Breast epithelium (tissue), 4 donors: ENCODE measurements at regions not wholly inside any gene's neighbourhood (a gene's known extent, or its start where the extent isn't known, plus 50 kb on each side); places are given as distances from the start of the nearest gene placed in this dataset.

Source experiments
- DNase-seq, 2 donors: peaks; one replicate each; pipeline ENCODE4 v3.0.0-alpha.2; 2019; ENCODE audit warnings: low spot score in 2 of 2
- H3K27ac ChIP-seq, 2 donors: fragments of 200-600 bp; sonication (generic) in 1 of 2; one replicate each; pipeline ENCODE4 v1.5.1; 2016 to 2019; ENCODE audit warnings: mild to moderate bottlenecking in 1 of 2
- H3K27me3 ChIP-seq, 2 donors: fragments of 200-600 bp; sonication (generic) in 1 of 2; one replicate each; pipeline versions ENCODE4 v1.5.1 to v1.6.0; 2017 to 2019; ENCODE audit warnings: control low read depth in 1 of 2, mild to moderate bottlenecking in 1 of 2
- H3K36me3 ChIP-seq: fragments of 200-600 bp; one replicate; pipeline ENCODE4 v1.5.1; 2019
- H3K4me1 ChIP-seq, 2 donors: fragments of 200-600 bp; sonication (generic); one replicate each; pipeline ENCODE4 v1.5.1; 2016 to 2019; ENCODE audit warnings: control low read depth in 1 of 2
- H3K4me3 ChIP-seq, 3 donors: fragments of 200-600 bp; sonication (generic); 1 replicate in 2 of 3; 2 replicates in 1 of 3; pipeline ENCODE4 v1.5.1; 2016 to 2019; ENCODE audit warnings: mild to moderate bottlenecking in 3 of 3, moderate library complexity in 2 of 3
- H3K9me3 ChIP-seq, 2 donors: fragments of 200-600 bp; sonication (generic) in 1 of 2; one replicate each; pipeline ENCODE4 v1.5.1; 2016 to 2019; ENCODE audit warnings: control low read depth in 1 of 2
- POLR2A ChIP-seq: fragments of 450-650 bp; IDR thresholded peaks from one replicate; pipeline ENCODE4 v1.6.1; 2016; ENCODE audit warnings: antibody characterized with exemption, mild to moderate bottlenecking, moderate library complexity
- POLR2AphosphoS5 ChIP-seq, 3 donors: sonication (generic); formaldehyde crosslinking; IDR thresholded peaks; one replicate each; pipeline ENCODE4 v1.6.1; 2017; ENCODE audit warnings: antibody characterized with exemption in 3 of 3
- intact Hi-C: fragments of 100-400 bp; cut with DNase I; formaldehyde crosslinking; loops from one replicate; pipeline ENCODE4 v1.15.1; 2023; ENCODE audit warnings: low total_unique reads
- TF ChIP-seq, protein P1 (sequence below), 3 donors: fragments of 450-650 bp; IDR thresholded peaks; one replicate each; pipeline ENCODE4 v1.5.1; 2016 to 2017; ENCODE audit warnings: antibody characterized with exemption in 3 of 3, mild to moderate bottlenecking in 3 of 3, moderate library complexity in 3 of 3

DNA sequence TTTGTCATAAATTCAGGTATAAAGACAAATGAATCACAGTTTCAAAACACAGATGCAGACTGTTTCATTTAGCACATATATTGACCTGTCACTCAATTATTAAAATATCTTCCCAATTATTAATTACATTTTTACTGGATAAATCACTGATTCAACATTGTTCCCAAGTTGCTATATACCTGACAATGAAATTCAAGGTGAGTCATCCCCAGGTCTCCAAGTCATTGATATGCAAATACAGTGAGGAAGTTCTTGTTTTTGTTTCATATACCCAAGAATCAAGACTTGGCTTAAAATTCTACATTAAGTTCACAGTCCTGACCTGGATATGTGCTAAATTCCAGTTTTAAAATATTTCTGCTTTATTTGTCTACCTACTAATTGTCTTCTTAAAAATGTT, 599.3 kb upstream of the PSMD7 start:
- no peak overlapping the region for H3K4me3 ChIP-seq
- DNase-seq, result no peak
- intact Hi-C loops, result no loop called here
- no peaks in the 10 kb centered on the region for H3K36me3 ChIP-seq
- H3K9me3 ChIP-seq, result no peaks in the 10 kb centered on the region
- no peak overlapping the region for H3K27ac ChIP-seq
- no peaks in the 10 kb centered on the region for H3K4me1 ChIP-seq
- TF ChIP-seq POLR2AphosphoS5 (IDR thresholded peaks at IDR 0.05) (no peak), POLR2A (no peak)
- TF ChIP-seq, protein P1, sequence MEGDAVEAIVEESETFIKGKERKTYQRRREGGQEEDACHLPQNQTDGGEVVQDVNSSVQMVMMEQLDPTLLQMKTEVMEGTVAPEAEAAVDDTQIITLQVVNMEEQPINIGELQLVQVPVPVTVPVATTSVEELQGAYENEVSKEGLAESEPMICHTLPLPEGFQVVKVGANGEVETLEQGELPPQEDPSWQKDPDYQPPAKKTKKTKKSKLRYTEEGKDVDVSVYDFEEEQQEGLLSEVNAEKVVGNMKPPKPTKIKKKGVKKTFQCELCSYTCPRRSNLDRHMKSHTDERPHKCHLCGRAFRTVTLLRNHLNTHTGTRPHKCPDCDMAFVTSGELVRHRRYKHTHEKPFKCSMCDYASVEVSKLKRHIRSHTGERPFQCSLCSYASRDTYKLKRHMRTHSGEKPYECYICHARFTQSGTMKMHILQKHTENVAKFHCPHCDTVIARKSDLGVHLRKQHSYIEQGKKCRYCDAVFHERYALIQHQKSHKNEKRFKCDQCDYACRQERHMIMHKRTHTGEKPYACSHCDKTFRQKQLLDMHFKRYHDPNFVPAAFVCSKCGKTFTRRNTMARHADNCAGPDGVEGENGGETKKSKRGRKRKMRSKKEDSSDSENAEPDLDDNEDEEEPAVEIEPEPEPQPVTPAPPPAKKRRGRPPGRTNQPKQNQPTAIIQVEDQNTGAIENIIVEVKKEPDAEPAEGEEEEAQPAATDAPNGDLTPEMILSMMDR (IDR thresholded peaks at IDR 0.05), result no peak
- no peaks in the 10 kb centered on the region for H3K27me3 ChIP-seq

DNA sequence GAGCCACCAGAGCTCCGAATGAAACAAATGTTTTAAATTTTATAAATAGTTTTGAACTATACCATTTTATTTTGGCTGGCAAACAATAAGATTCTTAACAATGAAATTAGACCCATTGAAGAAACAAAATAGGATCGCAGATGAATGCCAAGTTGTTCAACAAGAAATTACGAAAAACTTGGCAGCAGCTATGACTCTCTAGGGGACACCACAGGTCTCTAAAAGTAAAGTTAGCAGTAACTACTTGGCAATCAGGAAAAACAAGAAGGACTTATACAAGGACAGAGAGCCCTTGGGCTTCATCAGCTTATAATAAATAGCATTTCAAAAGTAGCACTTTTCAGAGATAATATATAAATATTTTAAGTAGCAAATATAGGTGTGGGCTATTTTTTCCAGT, 603.8 kb upstream of the PSMD7 start:
- DNase-seq, result no peak
- TF ChIP-seq, protein P1 (IDR thresholded peaks at IDR 0.05), result no peak
- no peak for TF ChIP-seq POLR2A
- no peak for TF ChIP-seq POLR2AphosphoS5 (IDR thresholded peaks at IDR 0.05)
- Histone ChIP-seq H3K27ac (no peak overlapping the region), H3K4me1 (no peaks in the 10 kb centered on the region), H3K36me3 (no peaks in the 10 kb centered on the region), H3K27me3 (no peaks in the 10 kb centered on the region), H3K4me3 (no peak overlapping the region), H3K9me3 (no peaks in the 10 kb centered on the region)
- intact Hi-C loops, result no loop called here

DNA sequence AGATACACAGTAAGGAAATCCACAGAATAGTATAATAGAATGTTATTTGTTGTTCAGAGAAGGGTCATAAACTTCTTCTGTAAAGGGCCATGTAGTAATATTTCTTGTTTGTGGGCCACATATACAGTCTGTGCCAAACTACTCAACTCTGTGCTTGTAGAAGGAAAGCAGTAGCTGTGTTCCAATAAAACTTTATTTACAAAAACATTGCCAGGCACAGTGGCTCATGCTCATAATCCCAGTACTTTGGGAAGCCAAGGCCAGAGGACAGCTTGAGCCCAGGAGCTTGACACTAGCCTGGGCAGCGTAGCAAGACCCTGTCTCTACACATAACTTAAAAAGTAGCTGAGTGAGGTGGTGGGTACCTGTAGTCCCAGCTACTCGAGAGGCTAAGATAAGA, 612.8 kb upstream of the PSMD7 start:
- Histone ChIP-seq H3K27ac (no peak overlapping the region), H3K27me3 (no peaks in the 10 kb centered on the region), H3K9me3 (no peaks in the 10 kb centered on the region), H3K4me3 (no peak overlapping the region), H3K36me3 (no peaks in the 10 kb centered on the region), H3K4me1 (no peaks in the 10 kb centered on the region)
- TF ChIP-seq POLR2AphosphoS5 (IDR thresholded peaks at IDR 0.05) (no peak), POLR2A (no peak)
- TF ChIP-seq, protein P1 (IDR thresholded peaks at IDR 0.05), result no peak
- intact Hi-C loops, result no loop called here
- no peak for DNase-seq

DNA sequence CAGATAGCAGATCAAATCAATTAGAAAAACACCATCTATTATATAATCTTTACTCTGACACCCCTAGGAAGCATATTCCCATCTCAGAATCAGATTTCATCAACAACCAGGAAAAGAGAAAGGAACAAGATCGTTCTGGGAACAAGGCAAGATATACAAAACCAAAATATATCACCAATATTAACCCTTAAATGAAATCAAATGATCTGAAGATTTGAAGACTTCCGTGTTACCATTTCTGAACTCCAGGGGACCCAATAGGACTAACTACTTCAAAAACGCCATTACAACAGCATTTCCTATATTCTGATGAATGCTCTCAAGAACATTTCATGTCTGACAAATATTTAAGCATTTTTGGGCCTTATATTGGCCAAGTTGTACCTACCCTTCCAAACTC, 624.2 kb upstream of the ZFHX3 start:
- TF ChIP-seq, protein P1 (IDR thresholded peaks at IDR 0.05), result no peak
- TF ChIP-seq POLR2AphosphoS5 (IDR thresholded peaks at IDR 0.05), result no peak
- no peak for TF ChIP-seq POLR2A
- H3K36me3 ChIP-seq, result no peaks in the 10 kb centered on the region

DNA sequence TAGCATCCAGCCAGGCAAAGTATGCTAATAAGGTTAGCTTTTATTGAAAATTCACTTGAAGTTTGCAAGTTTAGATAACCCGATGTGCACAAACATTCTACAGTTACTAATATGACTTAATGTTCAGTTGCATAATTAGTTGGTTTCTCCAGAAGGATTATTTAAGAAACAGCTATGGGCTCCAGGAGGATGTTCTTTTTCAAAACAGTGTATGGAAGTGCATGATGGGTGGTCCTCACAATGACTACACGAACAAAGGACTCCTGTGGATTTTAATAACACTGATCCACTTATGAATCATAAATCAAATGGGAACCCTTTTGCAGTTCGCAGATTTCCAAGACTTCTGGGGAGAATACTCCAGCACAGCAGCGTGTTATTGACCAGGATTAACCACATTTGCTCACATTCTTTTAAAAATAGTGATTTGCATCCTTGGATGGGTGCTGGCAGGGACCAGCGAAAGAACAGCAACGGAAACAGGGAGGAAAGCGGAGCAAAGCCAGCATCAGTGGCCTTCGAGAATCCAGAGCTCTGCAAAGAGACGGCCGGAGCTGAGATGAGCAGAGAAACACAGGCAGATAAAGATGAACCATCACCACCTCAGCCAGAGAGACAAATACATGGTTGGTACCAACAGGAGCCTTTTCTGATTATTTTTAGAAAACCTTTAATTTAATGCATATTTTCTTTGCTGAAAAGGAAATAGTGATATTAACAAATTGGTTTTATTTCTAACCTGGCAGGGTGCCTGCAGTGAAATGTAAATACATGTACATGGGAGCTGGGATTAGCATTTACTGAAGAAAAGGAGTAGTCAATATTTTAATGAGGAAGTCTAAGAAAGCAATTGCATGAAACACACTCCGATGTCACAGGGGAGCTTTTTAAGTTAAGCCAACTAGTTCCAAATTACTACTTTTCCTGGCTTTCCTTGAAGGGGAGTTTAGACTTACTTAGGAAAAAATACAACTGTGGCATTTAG, 623.2 kb upstream of the ZFHX3 start:
- no peaks in the 10 kb centered on the region for H3K36me3 ChIP-seq
- H3K4me3 ChIP-seq, result no peak overlapping the region
- H3K27ac ChIP-seq, result no peak overlapping the region
- no peak for DNase-seq
- intact Hi-C loops, result no loop called here
- no peak for TF ChIP-seq POLR2A
- TF ChIP-seq POLR2AphosphoS5 (IDR thresholded peaks at IDR 0.05), result no peak
- TF ChIP-seq, protein P1 (IDR thresholded peaks at IDR 0.05), result no peak
- H3K27me3 ChIP-seq, result peaks cover 0 to 3% of the 10 kb centered on the region in 2 donors
- H3K4me1 ChIP-seq, result no peaks in the 10 kb centered on the region
- H3K9me3 ChIP-seq, result peaks cover 0 to 5% of the 10 kb centered on the region in 2 donors

More for the DNA sequence above, 624.2 kb upstream of the ZFHX3 start:
- Histone ChIP-seq H3K27ac (no peak overlapping the region), H3K4me3 (no peak overlapping the region), H3K27me3 (peaks cover 0 to 3% of the 10 kb centered on the region in 2 donors), H3K9me3 (peaks cover 0 to 5% of the 10 kb centered on the region in 2 donors), H3K4me1 (no peaks in the 10 kb centered on the region)
- DNase-seq, result no peak
- intact Hi-C loops, result no loop called here
